ENCODE measurements at regions not wholly inside any gene's neighbourhood (a gene's known extent, or its start where the extent isn't known, plus 50 kb on each side); places are given as distances from the start of the nearest gene placed in this dataset.

GRCh38 chr5:117212866-117213265, 638.2 kb upstream of the SEMA6A start:
- DNase-seq (ENCODE audit: low spot score): no peak

GRCh38 chr5:117210796-117211195, 636.2 kb upstream of the SEMA6A start:
- DNase-seq (ENCODE audit: low spot score): no peak

GRCh38 chr5:117209479-117209878, 634.9 kb upstream of the SEMA6A start:
- no peak for DNase-seq (ENCODE audit: low spot score)

GRCh38 chr5:117207088-117207668, 632.6 kb upstream of the SEMA6A start:
- DNase-seq (ENCODE audit: low spot score): no peak

GRCh38 chr5:117205894-117206293, 631.3 kb upstream of the SEMA6A start:
- DNase-seq (ENCODE audit: low spot score): no peak

- DNase-seq (ENCODE audit: low spot score): no peak
Observed at GRCh38 chr5:117204926-117205869, 630.6 kb upstream of the SEMA6A start.

- DNase-seq (ENCODE audit: low spot score): no peak
Observed at GRCh38 chr5:117204404-117204803, 629.8 kb upstream of the SEMA6A start.

GRCh38 chr5:117203584-117203983, 629.0 kb upstream of the SEMA6A start:
- no peak for DNase-seq (ENCODE audit: low spot score)

GRCh38 chr5:117201001-117201400, 626.4 kb upstream of the SEMA6A start:
- no peak for DNase-seq (ENCODE audit: low spot score)

GRCh38 chr5:117195076-117195475, 620.5 kb upstream of the SEMA6A start:
- DNase-seq (ENCODE audit: low spot score): no peak

- DNase-seq (ENCODE audit: low spot score): no peak
Observed at GRCh38 chr5:117191251-117191650, 616.6 kb upstream of the SEMA6A start.

GRCh38 chr5:117189784-117190183, 615.2 kb upstream of the SEMA6A start:
- no peak for DNase-seq (ENCODE audit: low spot score)

GRCh38 chr5:117188211-117188610, 613.6 kb upstream of the SEMA6A start:
- DNase-seq (ENCODE audit: low spot score): no peak

- DNase-seq (ENCODE audit: low spot score): no peak
Observed at GRCh38 chr5:117186751-117187150, 612.1 kb upstream of the SEMA6A start.

GRCh38 chr5:117183326-117183725, 608.7 kb upstream of the SEMA6A start:
- no peak for DNase-seq (ENCODE audit: low spot score)

GRCh38 chr5:117182104-117182503, 607.5 kb upstream of the SEMA6A start:
- DNase-seq (ENCODE audit: low spot score): no peak

GRCh38 chr5:117177302-117177701, 602.7 kb upstream of the SEMA6A start:
- DNase-seq (ENCODE audit: low spot score): no peak

GRCh38 chr5:117165068-117165467, 590.4 kb upstream of the SEMA6A start:
- DNase-seq (ENCODE audit: low spot score): no peak

- no peak for DNase-seq (ENCODE audit: low spot score)
Observed at GRCh38 chr5:117161718-117162335, 587.2 kb upstream of the SEMA6A start.

GRCh38 chr5:117160391-117160790, 585.8 kb upstream of the SEMA6A start:
- no peak for DNase-seq (ENCODE audit: low spot score)

- no peak for DNase-seq (ENCODE audit: low spot score)
Observed at GRCh38 chr5:117149312-117149711, 574.7 kb upstream of the SEMA6A start.

- DNase-seq (ENCODE audit: low spot score): no peak
Observed at GRCh38 chr5:117144086-117144485, 569.5 kb upstream of the SEMA6A start.

- DNase-seq (ENCODE audit: low spot score): no peak
Observed at GRCh38 chr5:117143406-117143805, 568.8 kb upstream of the SEMA6A start.

All from AG08395 (cell line).